ENCODE measurements at regions not wholly inside any gene's neighbourhood (a gene's known extent, or its start where the extent isn't known, plus 50 kb on each side); places are given as distances from the start of the nearest gene placed in this dataset.

GRCh38 chr12:28611115-28611435 is 420.8 kb downstream of the CCDC91 start:
- no peak overlapping the region for H3K4me3 ChIP-seq (ENCODE audit: low read length)

GRCh38 chr12:28611449-28611848 is 421.2 kb downstream of the CCDC91 start:
- Histone ChIP-seq H4K20me1 (ENCODE audit: insufficient read depth) (no peaks in the 10 kb centered on the region), H2AFZ (ENCODE audit: low read depth, low read length) (no peak overlapping the region), H3F3A (ENCODE audit: insufficient read depth, low read length, poor library complexity, severe bottlenecking) (no peaks in the 10 kb centered on the region), H3K79me2 (replicated peaks; ENCODE audit: insufficient read depth, low read length) (no peaks in the 10 kb centered on the region), H3K9me2 (ENCODE audit: insufficient read depth, low read length) (no peaks in the 10 kb centered on the region), H3K27ac (ENCODE audit: low read length) (no peak overlapping the region), H3K9me3 (ENCODE audit: low read length) (no peaks in the 10 kb centered on the region), H3K27me3 (ENCODE audit: insufficient read depth, low read depth, low read length) (no peaks in the 10 kb centered on the region), H3K9ac (ENCODE audit: low read length) (no peak overlapping the region), H3K36me3 (ENCODE audit: insufficient read depth, low read length) (no peaks in the 10 kb centered on the region), H3K4me3 (ENCODE audit: low read length) (no peak overlapping the region), H3K4me2 (ENCODE audit: low read length) (no peak overlapping the region)
- no peak for TF ChIP-seq TAF1 (IDR thresholded peaks at IDR 0.05; ENCODE audit: low read depth)
- TF ChIP-seq MXI1 (conservative IDR thresholded peaks at IDR 0.05; ENCODE audit: poor library complexity, severe bottlenecking): no peak
- TF ChIP-seq EP300 (conservative IDR thresholded peaks at IDR 0.05; ENCODE audit: poor library complexity, severe bottlenecking): no peak
- no peak for TF ChIP-seq RAD21 (conservative IDR thresholded peaks at IDR 0.05)
- no peak for TF ChIP-seq REST (IDR thresholded peaks at IDR 0.05; ENCODE audit: borderline replicate concordance)
- TF ChIP-seq POLR2AphosphoS5 (IDR thresholded peaks at IDR 0.05): no peak
- TF ChIP-seq, protein P1, sequence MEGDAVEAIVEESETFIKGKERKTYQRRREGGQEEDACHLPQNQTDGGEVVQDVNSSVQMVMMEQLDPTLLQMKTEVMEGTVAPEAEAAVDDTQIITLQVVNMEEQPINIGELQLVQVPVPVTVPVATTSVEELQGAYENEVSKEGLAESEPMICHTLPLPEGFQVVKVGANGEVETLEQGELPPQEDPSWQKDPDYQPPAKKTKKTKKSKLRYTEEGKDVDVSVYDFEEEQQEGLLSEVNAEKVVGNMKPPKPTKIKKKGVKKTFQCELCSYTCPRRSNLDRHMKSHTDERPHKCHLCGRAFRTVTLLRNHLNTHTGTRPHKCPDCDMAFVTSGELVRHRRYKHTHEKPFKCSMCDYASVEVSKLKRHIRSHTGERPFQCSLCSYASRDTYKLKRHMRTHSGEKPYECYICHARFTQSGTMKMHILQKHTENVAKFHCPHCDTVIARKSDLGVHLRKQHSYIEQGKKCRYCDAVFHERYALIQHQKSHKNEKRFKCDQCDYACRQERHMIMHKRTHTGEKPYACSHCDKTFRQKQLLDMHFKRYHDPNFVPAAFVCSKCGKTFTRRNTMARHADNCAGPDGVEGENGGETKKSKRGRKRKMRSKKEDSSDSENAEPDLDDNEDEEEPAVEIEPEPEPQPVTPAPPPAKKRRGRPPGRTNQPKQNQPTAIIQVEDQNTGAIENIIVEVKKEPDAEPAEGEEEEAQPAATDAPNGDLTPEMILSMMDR (IDR thresholded peaks at IDR 0.05; ENCODE audit: poor library complexity, severe bottlenecking): no peak
- no peak for TF ChIP-seq SMC3 (conservative IDR thresholded peaks at IDR 0.05; ENCODE audit: poor library complexity)
- TF ChIP-seq EZH2 (IDR thresholded peaks at IDR 0.05; ENCODE audit: borderline replicate concordance, insufficient read depth, low read length, poor library complexity, severe bottlenecking): no peak

More at GRCh38 chr12:28611115-28611435, 420.8 kb downstream of the CCDC91 start:
- Histone ChIP-seq H3K27ac (ENCODE audit: low read length) (no peak overlapping the region), H3K9me2 (ENCODE audit: insufficient read depth, low read length) (no peaks in the 10 kb centered on the region), H4K20me1 (ENCODE audit: insufficient read depth) (no peaks in the 10 kb centered on the region), H3K9ac (ENCODE audit: low read length) (no peak overlapping the region), H2AFZ (ENCODE audit: low read depth, low read length) (no peak overlapping the region), H3K27me3 (ENCODE audit: insufficient read depth, low read depth, low read length) (no peaks in the 10 kb centered on the region), H3F3A (ENCODE audit: insufficient read depth, low read length, poor library complexity, severe bottlenecking) (no peaks in the 10 kb centered on the region), H3K79me2 (replicated peaks; ENCODE audit: insufficient read depth, low read length) (no peaks in the 10 kb centered on the region), H3K4me2 (ENCODE audit: low read length) (no peak overlapping the region), H3K9me3 (ENCODE audit: low read length) (no peaks in the 10 kb centered on the region), H3K36me3 (ENCODE audit: insufficient read depth, low read length) (no peaks in the 10 kb centered on the region)
- no peak for TF ChIP-seq RAD21 (conservative IDR thresholded peaks at IDR 0.05)
- no peak for TF ChIP-seq EZH2 (IDR thresholded peaks at IDR 0.05; ENCODE audit: borderline replicate concordance, insufficient read depth, low read length, poor library complexity, severe bottlenecking)
- no peak for TF ChIP-seq TAF1 (IDR thresholded peaks at IDR 0.05; ENCODE audit: low read depth)
- TF ChIP-seq SMC3 (conservative IDR thresholded peaks at IDR 0.05; ENCODE audit: poor library complexity): no peak
- TF ChIP-seq, protein P1 (IDR thresholded peaks at IDR 0.05; ENCODE audit: poor library complexity, severe bottlenecking): no peak
- TF ChIP-seq EP300 (conservative IDR thresholded peaks at IDR 0.05; ENCODE audit: poor library complexity, severe bottlenecking): no peak
- TF ChIP-seq MXI1 (conservative IDR thresholded peaks at IDR 0.05; ENCODE audit: poor library complexity, severe bottlenecking): no peak
- TF ChIP-seq POLR2AphosphoS5 (IDR thresholded peaks at IDR 0.05): no peak
- no peak for TF ChIP-seq REST (IDR thresholded peaks at IDR 0.05; ENCODE audit: borderline replicate concordance)
